ENCODE measurements at regions not wholly inside any gene's neighbourhood (a gene's known extent, or its start where the extent isn't known, plus 50 kb on each side); places are given as distances from the start of the nearest gene placed in this dataset.

DNA sequence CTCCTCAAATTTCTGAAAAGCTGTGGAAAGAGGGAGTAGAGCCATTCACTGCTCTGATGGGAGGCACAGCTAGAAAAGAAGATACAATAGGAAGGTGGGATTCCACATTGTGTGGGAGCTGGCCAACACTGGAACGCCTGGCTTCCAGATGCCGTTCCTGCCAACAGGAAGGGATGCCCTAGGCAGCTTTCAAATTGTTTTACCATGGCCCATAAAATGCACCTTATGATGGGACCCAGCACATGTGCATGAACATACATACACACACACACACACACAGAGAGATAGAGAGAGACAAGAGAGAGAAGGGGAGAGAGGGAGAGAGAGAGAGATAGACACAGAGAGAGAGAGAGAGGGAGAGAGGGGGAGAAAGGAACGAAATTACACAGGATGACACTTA is 86.1 kb upstream of the BZW1 start:
- TF ChIP-seq, protein P1, sequence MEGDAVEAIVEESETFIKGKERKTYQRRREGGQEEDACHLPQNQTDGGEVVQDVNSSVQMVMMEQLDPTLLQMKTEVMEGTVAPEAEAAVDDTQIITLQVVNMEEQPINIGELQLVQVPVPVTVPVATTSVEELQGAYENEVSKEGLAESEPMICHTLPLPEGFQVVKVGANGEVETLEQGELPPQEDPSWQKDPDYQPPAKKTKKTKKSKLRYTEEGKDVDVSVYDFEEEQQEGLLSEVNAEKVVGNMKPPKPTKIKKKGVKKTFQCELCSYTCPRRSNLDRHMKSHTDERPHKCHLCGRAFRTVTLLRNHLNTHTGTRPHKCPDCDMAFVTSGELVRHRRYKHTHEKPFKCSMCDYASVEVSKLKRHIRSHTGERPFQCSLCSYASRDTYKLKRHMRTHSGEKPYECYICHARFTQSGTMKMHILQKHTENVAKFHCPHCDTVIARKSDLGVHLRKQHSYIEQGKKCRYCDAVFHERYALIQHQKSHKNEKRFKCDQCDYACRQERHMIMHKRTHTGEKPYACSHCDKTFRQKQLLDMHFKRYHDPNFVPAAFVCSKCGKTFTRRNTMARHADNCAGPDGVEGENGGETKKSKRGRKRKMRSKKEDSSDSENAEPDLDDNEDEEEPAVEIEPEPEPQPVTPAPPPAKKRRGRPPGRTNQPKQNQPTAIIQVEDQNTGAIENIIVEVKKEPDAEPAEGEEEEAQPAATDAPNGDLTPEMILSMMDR (conservative IDR thresholded peaks at IDR 0.05; ENCODE audit: low read depth, low read length), result no peak
- no peak for DNase-seq (ENCODE audit: low read depth)
- H3K4me3 ChIP-seq (ENCODE audit: low read length), result no peak overlapping the region

DNA sequence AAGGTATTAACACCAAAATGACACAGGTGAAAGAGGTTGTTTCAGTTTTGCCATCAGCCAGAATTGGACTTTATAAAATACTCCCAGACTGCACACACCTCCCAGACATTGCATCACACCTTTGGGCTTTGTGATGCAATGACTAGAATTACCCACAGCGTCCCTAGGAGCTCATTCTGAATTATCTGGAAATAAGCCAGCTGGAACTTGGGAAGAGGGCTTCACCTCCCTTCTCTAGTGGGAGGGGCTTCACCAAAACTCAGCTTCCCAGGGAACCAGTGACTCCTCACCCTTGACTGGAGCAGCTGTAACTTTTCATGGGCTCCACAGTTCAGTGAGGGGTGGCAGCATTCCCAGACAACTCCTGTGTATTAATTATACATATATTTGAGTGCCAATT is 83.1 kb upstream of the BZW1 start:
- TF ChIP-seq, protein P1 (conservative IDR thresholded peaks at IDR 0.05; ENCODE audit: low read depth, low read length), result no peak
- H3K4me3 ChIP-seq (ENCODE audit: low read length), result no peak overlapping the region
- no peak for DNase-seq (ENCODE audit: low read depth)

DNA sequence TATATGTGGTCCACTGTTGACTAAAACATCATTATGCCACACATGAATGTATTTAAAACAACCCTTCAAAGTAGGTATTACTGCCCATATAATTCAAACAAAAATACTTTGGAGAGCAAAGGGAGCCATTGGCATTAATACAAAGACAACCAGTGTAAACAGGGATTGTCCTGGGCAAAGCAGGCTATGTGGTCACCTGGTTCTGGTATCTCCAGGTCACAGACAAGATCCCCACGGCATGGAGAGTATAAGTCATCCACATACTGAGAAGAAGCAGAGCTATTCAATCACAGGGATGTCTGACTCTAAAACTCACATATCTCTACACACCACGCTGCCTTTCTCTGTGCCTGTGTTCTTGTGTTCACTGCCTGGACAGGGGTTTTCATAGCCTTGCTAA is 81.4 kb upstream of the BZW1 start:
- H3K4me3 ChIP-seq (ENCODE audit: low read length), result no peak overlapping the region
- TF ChIP-seq, protein P1 (conservative IDR thresholded peaks at IDR 0.05; ENCODE audit: low read depth, low read length), result no peak
- DNase-seq (ENCODE audit: low read depth), result no peak

DNA sequence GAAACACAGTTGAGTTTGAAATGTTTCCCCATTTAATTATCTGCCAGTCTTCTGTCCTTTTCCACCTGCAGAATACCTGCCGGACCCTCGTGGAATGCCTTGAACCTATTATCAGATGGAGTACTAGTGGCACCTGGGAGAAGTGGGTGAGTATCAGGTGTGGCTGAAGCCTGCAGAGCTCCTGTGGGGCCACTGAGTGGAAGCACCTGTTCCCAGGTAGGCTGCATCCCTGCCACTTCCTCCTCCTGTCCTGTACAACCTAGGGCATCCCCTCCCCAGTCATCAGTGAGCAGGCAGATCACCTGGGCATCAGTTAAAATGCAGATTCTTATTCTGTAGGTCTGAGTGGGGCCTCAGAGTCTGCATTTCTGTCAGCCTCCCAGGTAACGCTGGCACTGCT is 80.8 kb upstream of the BZW1 start:
- TF ChIP-seq, protein P1 (conservative IDR thresholded peaks at IDR 0.05; ENCODE audit: low read depth, low read length), result no peak
- no peak for DNase-seq (ENCODE audit: low read depth)
- no peak overlapping the region for H3K4me3 ChIP-seq (ENCODE audit: low read length)

DNA sequence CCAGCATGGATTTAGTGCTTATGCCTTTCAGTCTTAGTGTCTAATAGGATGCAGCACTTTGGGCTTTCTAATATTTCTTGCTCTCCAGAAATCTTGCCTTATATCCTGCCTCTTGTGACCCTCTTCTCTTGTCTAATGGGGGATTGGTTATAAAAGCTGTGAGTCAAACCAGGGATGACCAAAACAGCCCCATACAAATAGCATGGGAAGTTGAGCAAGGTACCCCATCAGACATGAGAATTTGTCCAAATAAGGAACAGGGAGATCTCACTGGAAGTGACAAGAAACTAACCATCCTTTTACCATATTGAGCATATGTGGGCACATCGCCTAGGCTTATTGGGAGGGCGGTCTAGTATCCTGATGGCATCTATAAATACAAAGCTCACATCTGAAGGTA is 78.8 kb upstream of the BZW1 start:
- TF ChIP-seq, protein P1 (conservative IDR thresholded peaks at IDR 0.05; ENCODE audit: low read depth, low read length), result no peak
- no peak overlapping the region for H3K4me3 ChIP-seq (ENCODE audit: low read length)
- DNase-seq (ENCODE audit: low read depth), result no peak

DNA sequence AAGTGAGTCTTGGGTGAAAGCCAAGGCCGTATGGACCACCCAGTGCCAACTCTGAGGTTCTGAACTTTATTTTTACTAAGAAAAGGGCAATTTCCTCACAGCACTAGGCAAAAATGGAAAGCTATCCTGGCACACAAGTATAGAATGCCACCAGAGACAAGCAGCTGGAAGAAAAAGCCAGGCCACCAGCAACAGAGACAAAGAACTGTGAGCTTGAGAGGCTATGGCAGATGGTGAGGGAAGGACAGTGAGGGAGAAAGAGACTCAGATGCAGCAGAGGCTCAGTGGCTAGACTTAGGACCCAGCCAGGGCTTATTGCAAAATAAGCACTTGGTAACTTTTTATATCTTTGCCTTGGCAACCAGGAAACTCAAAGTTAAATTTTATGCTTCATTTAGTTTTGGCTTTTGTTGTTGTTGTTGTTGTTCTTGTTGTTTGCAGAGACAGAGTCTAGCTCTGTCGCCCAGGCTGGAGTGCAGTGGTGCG is 78.0 kb upstream of the BZW1 start:
- TF ChIP-seq, protein P1 (conservative IDR thresholded peaks at IDR 0.05; ENCODE audit: low read depth, low read length), result no peak
- no peak overlapping the region for H3K4me3 ChIP-seq (ENCODE audit: low read length)
- no peak for DNase-seq (ENCODE audit: low read depth)

DNA sequence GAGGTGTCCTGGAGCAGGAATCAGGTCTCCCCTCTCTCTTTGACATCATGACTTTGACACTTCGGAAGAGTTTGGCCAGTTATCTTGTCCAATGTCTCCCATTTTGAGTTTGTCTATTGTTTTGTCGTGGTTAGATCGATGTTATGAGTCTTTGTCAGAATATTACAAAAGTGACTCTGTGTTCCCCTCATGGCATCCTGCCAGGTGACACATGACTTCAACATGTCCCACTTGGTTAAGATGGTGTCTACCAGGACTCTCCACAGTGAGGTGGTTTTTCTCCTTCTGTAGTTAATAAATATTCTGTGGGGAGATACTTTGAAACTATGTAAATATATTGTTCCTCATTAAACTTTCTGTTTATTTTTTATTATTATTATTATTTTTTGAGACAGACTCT is 76.6 kb upstream of the BZW1 start:
- H3K4me3 ChIP-seq (ENCODE audit: low read length), result no peak overlapping the region
- TF ChIP-seq, protein P1 (conservative IDR thresholded peaks at IDR 0.05; ENCODE audit: low read depth, low read length), result no peak
- no peak for DNase-seq (ENCODE audit: low read depth)

All from retinal pigment epithelial cell (primary cell).